Smooth muscle cell (in vitro differentiated cells): ENCODE measurements at regions not wholly inside any gene's neighbourhood (a gene's known extent, or its start where the extent isn't known, plus 50 kb on each side); places are given as distances from the start of the nearest gene placed in this dataset.

Experiments
- DNase-seq: peaks from one replicate; lab custom pipeline; 2025; ENCODE audit not compliant: unreplicated experiment; lab: John Stamatoyannopoulos, UW
- H2AFZ ChIP-seq: fragments of 200-600 bp; sonication (generic); 2 replicates; pipeline ENCODE4 v1.6.0; 2016; ENCODE audit warnings: antibody characterized with exemption, low read depth, mild to moderate bottlenecking
- H3F3A ChIP-seq: fragments of 200-600 bp; sonication (generic); 2 replicates; pipeline ENCODE4 v1.6.0; 2017; ENCODE audit warnings: antibody characterized with exemption, low read depth
- H3K27ac ChIP-seq: fragments of 200-600 bp; sonication (generic); 2 replicates; pipeline ENCODE4 v1.5.1; 2016; ENCODE audit warnings: low read depth, mild to moderate bottlenecking
- H3K27me3 ChIP-seq: fragments of 200-600 bp; sonication (generic); 2 replicates; pipeline ENCODE4 v1.6.1; 2016; ENCODE audit warnings: low read depth, mild to moderate bottlenecking
- H3K36me3 ChIP-seq: fragments of 200-600 bp; sonication (generic); 2 replicates; pipeline ENCODE4 v1.5.1; 2016; ENCODE audit warnings: low read depth
- H3K4me1 ChIP-seq: fragments of 200-600 bp; sonication (generic); 2 replicates; pipeline ENCODE4 v1.5.1; 2016; ENCODE audit warnings: low read depth
- H3K4me2 ChIP-seq: fragments of 200-600 bp; sonication (generic); 2 replicates; pipeline ENCODE4 v1.6.0; 2016; ENCODE audit warnings: mild to moderate bottlenecking
- H3K4me3 ChIP-seq: fragments of 200-600 bp; sonication (generic); 2 replicates; pipeline ENCODE4 v1.5.1; 2016; ENCODE audit warnings: mild to moderate bottlenecking
- H3K79me2 ChIP-seq: fragments of 200-600 bp; sonication (generic); 2 replicates; pipeline ENCODE4 v1.6.0; 2016; ENCODE audit warnings: low read depth, mild to moderate bottlenecking
- H3K9ac ChIP-seq: fragments of 200-600 bp; sonication (generic); 2 replicates; pipeline ENCODE4 v1.6.0; 2016; ENCODE audit warnings: low read depth
- H3K9me3 ChIP-seq: fragments of 200-600 bp; sonication (generic); replicated peaks from 2 replicates; pipeline ENCODE4 v1.5.1; 2016; ENCODE audit warnings: low read depth
- H4K20me1 ChIP-seq: fragments of 200-600 bp; sonication (generic); 2 replicates; pipeline ENCODE4 v1.6.0; 2016; ENCODE audit warnings: low read depth
- CTCF ChIP-seq: fragments of 200-600 bp; sonication (generic); IDR thresholded peaks from 2 replicates; pipeline ENCODE4 v1.5.1; 2017; ENCODE audit warnings: borderline replicate concordance, mild to moderate bottlenecking, antibody characterized with exemption; ENCODE audit not compliant: insufficient read depth, poor library complexity, severe bottlenecking
- WGBS: methylation state at CpG from one replicate; pipeline ENCODE4 v1.1.7; 2016; ENCODE audit warnings: low lambda C conversion rate; 5-methylcytosine and 5-hydroxymethylcytosine counted together

- peaks cover 3% of the 10 kb centered on the region for H3K27me3 ChIP-seq
- no peaks in the 10 kb centered on the region for H3F3A ChIP-seq
- no peak overlapping the region for H3K4me3 ChIP-seq
- TF ChIP-seq CTCF: no peak
- no peak overlapping the region for H3K4me2 ChIP-seq
- no peaks in the 10 kb centered on the region for H4K20me1 ChIP-seq
- no peak overlapping the region for H3K27ac ChIP-seq
- DNase-seq: no peak
- no peaks in the 10 kb centered on the region for H3K79me2 ChIP-seq
- no peak overlapping the region for H3K9ac ChIP-seq
- H3K4me1 ChIP-seq: no peaks in the 10 kb centered on the region
- WGBS: 77% methylated on average over 2 of the region's 2 CpGs
- H3K9me3 ChIP-seq: no peaks in the 10 kb centered on the region
- H3K36me3 ChIP-seq: no peaks in the 10 kb centered on the region
- no peak overlapping the region for H2AFZ ChIP-seq
Observed at GRCh38 chr1:190963321-190963720, 485.7 kb upstream of the BRINP3 start.

- H3K9ac ChIP-seq: no peak overlapping the region
- no peak for DNase-seq
- H3K4me1 ChIP-seq: no peaks in the 10 kb centered on the region
- H3F3A ChIP-seq: no peaks in the 10 kb centered on the region
- no peaks in the 10 kb centered on the region for H3K9me3 ChIP-seq
- H3K36me3 ChIP-seq: no peaks in the 10 kb centered on the region
- H3K79me2 ChIP-seq: no peaks in the 10 kb centered on the region
- no peaks in the 10 kb centered on the region for H4K20me1 ChIP-seq
- no peak overlapping the region for H3K4me3 ChIP-seq
- no peak for TF ChIP-seq CTCF
- no peak overlapping the region for H3K27ac ChIP-seq
- no peaks in the 10 kb centered on the region for H3K27me3 ChIP-seq
- no peak overlapping the region for H2AFZ ChIP-seq
- 84% methylated on average over 5 of the region's 5 CpGs for WGBS
- no peak overlapping the region for H3K4me2 ChIP-seq
Observed at GRCh38 chr1:190975827-190976226, 498.2 kb upstream of the BRINP3 start.

GRCh38 chr1:191002768-191003167 is 525.1 kb upstream of the BRINP3 start:
- Histone ChIP-seq H4K20me1 (no peaks in the 10 kb centered on the region), H3F3A (no peaks in the 10 kb centered on the region), H3K79me2 (no peaks in the 10 kb centered on the region), H3K4me1 (no peaks in the 10 kb centered on the region), H2AFZ (no peak overlapping the region), H3K27ac (no peak overlapping the region), H3K9ac (no peak overlapping the region), H3K9me3 (no peaks in the 10 kb centered on the region), H3K36me3 (no peaks in the 10 kb centered on the region), H3K27me3 (no peaks in the 10 kb centered on the region), H3K4me2 (no peak overlapping the region), H3K4me3 (no peak overlapping the region)
- no peak for DNase-seq
- 97% methylated on average over 1 of the region's 1 CpG for WGBS
- TF ChIP-seq CTCF: no peak

GRCh38 chr1:191016765-191017164 is 539.1 kb upstream of the BRINP3 start:
- H3K4me3 ChIP-seq: no peak overlapping the region
- H3K4me2 ChIP-seq: no peak overlapping the region
- H3K9me3 ChIP-seq: no peaks in the 10 kb centered on the region
- H3K36me3 ChIP-seq: no peaks in the 10 kb centered on the region
- H3K27ac ChIP-seq: no peak overlapping the region
- no peaks in the 10 kb centered on the region for H3K79me2 ChIP-seq
- no peaks in the 10 kb centered on the region for H3K27me3 ChIP-seq
- H3F3A ChIP-seq: no peaks in the 10 kb centered on the region
- H4K20me1 ChIP-seq: no peaks in the 10 kb centered on the region
- H3K4me1 ChIP-seq: peaks cover 3% of the 10 kb centered on the region
- no peak overlapping the region for H2AFZ ChIP-seq
- WGBS: 94% methylated on average over 6 of the region's 6 CpGs
- H3K9ac ChIP-seq: no peak overlapping the region
- DNase-seq: no peak
- no peak for TF ChIP-seq CTCF
